Breast epithelium (tissue), 4 donors: ENCODE measurements at regions not wholly inside any gene's neighbourhood (a gene's known extent, or its start where the extent isn't known, plus 50 kb on each side); places are given as distances from the start of the nearest gene placed in this dataset.

Experiments
- DNase-seq, 2 donors: peaks; one replicate each; pipeline ENCODE4 v3.0.0-alpha.2; 2019; ENCODE audit warnings: low spot score in 2 of 2
- H3K27ac ChIP-seq, 2 donors: fragments of 200-600 bp; sonication (generic) in 1 of 2; one replicate each; pipeline ENCODE4 v1.5.1; 2016 to 2019; ENCODE audit warnings: mild to moderate bottlenecking in 1 of 2
- H3K27me3 ChIP-seq, 2 donors: fragments of 200-600 bp; sonication (generic) in 1 of 2; one replicate each; pipeline versions ENCODE4 v1.5.1 to v1.6.0; 2017 to 2019; ENCODE audit warnings: control low read depth in 1 of 2, mild to moderate bottlenecking in 1 of 2
- H3K36me3 ChIP-seq: fragments of 200-600 bp; one replicate; pipeline ENCODE4 v1.5.1; 2019
- H3K4me1 ChIP-seq, 2 donors: fragments of 200-600 bp; sonication (generic); one replicate each; pipeline ENCODE4 v1.5.1; 2016 to 2019; ENCODE audit warnings: control low read depth in 1 of 2
- H3K4me3 ChIP-seq, 3 donors: fragments of 200-600 bp; sonication (generic); 1 replicate in 2 of 3; 2 replicates in 1 of 3; pipeline ENCODE4 v1.5.1; 2016 to 2019; ENCODE audit warnings: mild to moderate bottlenecking in 3 of 3, moderate library complexity in 2 of 3
- H3K9me3 ChIP-seq, 2 donors: fragments of 200-600 bp; sonication (generic) in 1 of 2; one replicate each; pipeline ENCODE4 v1.5.1; 2016 to 2019; ENCODE audit warnings: control low read depth in 1 of 2
- CTCF ChIP-seq, 3 donors: fragments of 450-650 bp; IDR thresholded peaks; one replicate each; pipeline ENCODE4 v1.5.1; 2016 to 2017; ENCODE audit warnings: antibody characterized with exemption in 3 of 3, mild to moderate bottlenecking in 3 of 3, moderate library complexity in 3 of 3
- POLR2A ChIP-seq: fragments of 450-650 bp; IDR thresholded peaks from one replicate; pipeline ENCODE4 v1.6.1; 2016; ENCODE audit warnings: antibody characterized with exemption, mild to moderate bottlenecking, moderate library complexity
- POLR2AphosphoS5 ChIP-seq, 3 donors: sonication (generic); formaldehyde crosslinking; IDR thresholded peaks; one replicate each; pipeline ENCODE4 v1.6.1; 2017; ENCODE audit warnings: antibody characterized with exemption in 3 of 3
- intact Hi-C: fragments of 100-400 bp; cut with DNase I; formaldehyde crosslinking; loops from one replicate; pipeline ENCODE4 v1.15.1; 2023; ENCODE audit warnings: low total_unique reads

DNA sequence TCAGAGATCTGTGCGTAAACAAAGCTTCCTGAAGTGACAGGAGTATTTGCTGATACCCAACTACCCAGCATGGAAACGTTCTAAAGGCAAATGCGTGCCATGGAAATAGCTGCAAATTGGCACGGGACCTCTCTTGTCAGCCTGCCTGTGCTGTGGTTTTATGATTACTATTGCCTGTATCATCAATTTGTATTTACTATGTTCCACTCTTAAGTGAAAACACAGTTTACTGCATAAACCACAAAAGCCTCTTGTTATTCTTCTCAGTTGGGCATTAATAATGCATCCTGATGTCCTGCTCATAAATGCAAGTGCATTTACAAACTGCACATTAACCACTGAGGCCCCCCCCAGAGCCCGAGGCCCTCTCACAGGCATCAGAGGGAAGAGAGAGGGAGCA, 196.6 kb upstream of the SLC35G4 start:
- no peak for TF ChIP-seq POLR2AphosphoS5 (IDR thresholded peaks at IDR 0.05)
- intact Hi-C loops = no loop called here
- H3K4me1 ChIP-seq = no peaks in the 10 kb centered on the region
- H3K27ac ChIP-seq = no peak overlapping the region
- no peak for DNase-seq
- H3K4me3 ChIP-seq = no peak overlapping the region
- no peaks in the 10 kb centered on the region for H3K27me3 ChIP-seq
- H3K9me3 ChIP-seq = no peaks in the 10 kb centered on the region
- no peaks in the 10 kb centered on the region for H3K36me3 ChIP-seq

DNA sequence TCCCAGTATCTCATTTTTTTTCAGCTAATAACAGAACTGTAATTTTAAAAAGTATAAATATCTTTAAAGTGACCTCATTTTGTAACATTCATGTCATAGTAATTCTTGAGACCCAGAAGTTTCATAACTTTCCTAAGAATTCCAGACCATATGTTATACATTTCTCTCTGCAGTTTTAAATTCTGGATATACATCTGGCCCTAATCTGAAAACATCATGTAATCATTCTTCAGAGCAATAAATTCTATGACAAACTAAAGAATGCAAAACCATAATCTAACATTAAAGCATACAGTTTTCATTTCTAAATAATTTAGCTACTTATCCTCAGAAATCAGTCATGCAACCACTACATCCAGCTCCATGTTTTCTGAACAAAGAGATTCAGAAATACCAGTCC, 198.3 kb upstream of the SLC35G4 start:
- no peaks in the 10 kb centered on the region for H3K4me1 ChIP-seq
- no peaks in the 10 kb centered on the region for H3K27me3 ChIP-seq
- no peak overlapping the region for H3K4me3 ChIP-seq
- H3K9me3 ChIP-seq = no peaks in the 10 kb centered on the region
- DNase-seq = no peak
- H3K36me3 ChIP-seq = no peaks in the 10 kb centered on the region
- no peak for TF ChIP-seq CTCF (IDR thresholded peaks at IDR 0.05)
- TF ChIP-seq POLR2A = no peak
- TF ChIP-seq POLR2AphosphoS5 (IDR thresholded peaks at IDR 0.05) = no peak
- no peak overlapping the region for H3K27ac ChIP-seq
- intact Hi-C loops = no loop called here

- intact Hi-C loops = no loop called here
These were observed 200.8 kb upstream of the SLC35G4 start for GRCh38 chr18:11408555-11409065.

GRCh38 chr18:11407940-11408339, 201.5 kb upstream of the SLC35G4 start:
- H3K4me1 ChIP-seq = no peaks in the 10 kb centered on the region
- no peaks in the 10 kb centered on the region for H3K36me3 ChIP-seq
- H3K27ac ChIP-seq = no peak overlapping the region
- TF ChIP-seq POLR2A (no peak), CTCF (IDR thresholded peaks at IDR 0.05) (no peak), POLR2AphosphoS5 (IDR thresholded peaks at IDR 0.05) (no peak)
- H3K27me3 ChIP-seq = no peaks in the 10 kb centered on the region
- intact Hi-C loops = no loop called here
- no peak for DNase-seq
- H3K4me3 ChIP-seq = no peak overlapping the region
- H3K9me3 ChIP-seq = no peaks in the 10 kb centered on the region

More at GRCh38 chr18:11408555-11409065, 200.8 kb upstream of the SLC35G4 start:
- H3K4me1 ChIP-seq = no peaks in the 10 kb centered on the region
- DNase-seq = no peak
- H3K27me3 ChIP-seq = no peaks in the 10 kb centered on the region
- H3K4me3 ChIP-seq = no peak overlapping the region
- H3K36me3 ChIP-seq = no peaks in the 10 kb centered on the region
- H3K27ac ChIP-seq = no peak overlapping the region
- H3K9me3 ChIP-seq = no peaks in the 10 kb centered on the region
- TF ChIP-seq POLR2AphosphoS5 (IDR thresholded peaks at IDR 0.05) (no peak), POLR2A (no peak), CTCF (IDR thresholded peaks at IDR 0.05) (no peak)

GRCh38 chr18:11405804-11406203, 203.6 kb upstream of the SLC35G4 start:
- Histone ChIP-seq H3K9me3 (no peaks in the 10 kb centered on the region), H3K27me3 (no peaks in the 10 kb centered on the region), H3K36me3 (no peaks in the 10 kb centered on the region), H3K4me3 (no peak overlapping the region), H3K27ac (no peak overlapping the region), H3K4me1 (no peaks in the 10 kb centered on the region)
- no peak for DNase-seq
- TF ChIP-seq POLR2AphosphoS5 (IDR thresholded peaks at IDR 0.05) = no peak
- TF ChIP-seq CTCF (IDR thresholded peaks at IDR 0.05) = no peak
- TF ChIP-seq POLR2A = no peak
- intact Hi-C loops = no loop called here

DNA sequence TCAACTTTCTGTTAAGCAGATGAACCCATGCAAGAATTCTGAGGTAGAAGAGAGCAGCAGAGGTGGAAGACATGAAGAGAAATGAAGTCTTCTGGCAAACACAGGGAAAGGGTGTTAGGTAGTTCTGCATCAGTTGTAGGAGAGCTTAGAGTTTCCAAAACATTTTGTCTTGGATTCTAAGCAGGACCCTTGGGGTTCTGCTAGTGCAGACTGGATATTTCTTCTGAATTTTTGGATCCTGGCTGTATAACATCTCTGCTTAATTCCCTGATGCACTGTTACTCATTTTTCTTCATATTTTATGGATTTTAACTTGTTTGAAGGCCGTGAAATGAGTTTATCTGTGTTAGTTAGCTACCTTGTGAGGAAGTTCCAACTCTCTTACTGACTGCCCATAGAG, 208.7 kb upstream of the SLC35G4 start:
- H3K27me3 ChIP-seq = no peaks in the 10 kb centered on the region
- DNase-seq = no peak
- no peaks in the 10 kb centered on the region for H3K9me3 ChIP-seq
- intact Hi-C loops = no loop called here
- H3K4me3 ChIP-seq = no peak overlapping the region
- no peak overlapping the region for H3K27ac ChIP-seq
- H3K4me1 ChIP-seq = no peaks in the 10 kb centered on the region
- H3K36me3 ChIP-seq = no peaks in the 10 kb centered on the region
- TF ChIP-seq POLR2A = no peak
- TF ChIP-seq POLR2AphosphoS5 (IDR thresholded peaks at IDR 0.05) = no peak
- no peak for TF ChIP-seq CTCF (IDR thresholded peaks at IDR 0.05)
